ENCODE measurements at regions not wholly inside any gene's neighbourhood (a gene's known extent, or its start where the extent isn't known, plus 50 kb on each side); places are given as distances from the start of the nearest gene placed in this dataset.

- no peak for TF ChIP-seq CTCF (IDR thresholded peaks at IDR 0.05; ENCODE audit: control insufficient read depth, insufficient read depth, low read depth, low read length, missing control alignments)
- no peak for DNase-seq (ENCODE audit: low read depth)
- H3K4me3 ChIP-seq (ENCODE audit: control insufficient read depth, low read depth, low read length) = no peak overlapping the region
These were observed 211.9 kb downstream of the NPHP4 start for GRCh38 chr1:5780324-5780716.

- no peak for TF ChIP-seq CTCF (IDR thresholded peaks at IDR 0.05; ENCODE audit: control insufficient read depth, insufficient read depth, low read depth, low read length, missing control alignments)
- DNase-seq (ENCODE audit: low read depth) = no peak
- H3K4me3 ChIP-seq (ENCODE audit: control insufficient read depth, low read depth, low read length) = no peak overlapping the region
These were observed 212.5 kb downstream of the NPHP4 start for GRCh38 chr1:5779608-5780323.

- TF ChIP-seq CTCF (IDR thresholded peaks at IDR 0.05; ENCODE audit: control insufficient read depth, insufficient read depth, low read depth, low read length, missing control alignments) = no peak
- DNase-seq (ENCODE audit: low read depth) = no peak
- no peak overlapping the region for H3K4me3 ChIP-seq (ENCODE audit: control insufficient read depth, low read depth, low read length)
These were observed 216.1 kb downstream of the NPHP4 start for GRCh38 chr1:5776035-5776550.

- H3K4me3 ChIP-seq (ENCODE audit: control insufficient read depth, low read depth, low read length) = no peak overlapping the region
- no peak for DNase-seq (ENCODE audit: low read depth)
- TF ChIP-seq CTCF (IDR thresholded peaks at IDR 0.05; ENCODE audit: control insufficient read depth, insufficient read depth, low read depth, low read length, missing control alignments) = no peak
These were observed 218.2 kb downstream of the NPHP4 start for GRCh38 chr1:5774019-5774418.

- H3K4me3 ChIP-seq (ENCODE audit: control insufficient read depth, low read depth, low read length) = no peak overlapping the region
- no peak for DNase-seq (ENCODE audit: low read depth)
- TF ChIP-seq CTCF (IDR thresholded peaks at IDR 0.05; ENCODE audit: control insufficient read depth, insufficient read depth, low read depth, low read length, missing control alignments) = no peak
These were observed 220.4 kb downstream of the NPHP4 start for GRCh38 chr1:5771788-5772187.

- no peak for TF ChIP-seq CTCF (IDR thresholded peaks at IDR 0.05; ENCODE audit: control insufficient read depth, insufficient read depth, low read depth, low read length, missing control alignments)
- H3K4me3 ChIP-seq (ENCODE audit: control insufficient read depth, low read depth, low read length) = no peak overlapping the region
- no peak for DNase-seq (ENCODE audit: low read depth)
These were observed 221.1 kb downstream of the NPHP4 start for GRCh38 chr1:5770981-5771765.
